ENCODE measurements at regions not wholly inside any gene's neighbourhood (a gene's known extent, or its start where the extent isn't known, plus 50 kb on each side); places are given as distances from the start of the nearest gene placed in this dataset.

- ATAC-seq (no peak), DNase-seq (no peak)
- H3K27me3 Mint-ChIP-seq, result no peaks in the 10 kb centered on the region
- H3K9me3 Mint-ChIP-seq (ENCODE audit: low read depth), result no peaks in the 10 kb centered on the region
- H3K4me1 Mint-ChIP-seq, result peaks cover 12% of the 10 kb centered on the region
- POLR2A ChIA-PET, result no interaction called here
- no peak overlapping the region for H3K27ac Mint-ChIP-seq
- CTCF ChIA-PET, result interaction anchor here (1.4 kb wide), 1 partner anchor 13 kb away, joined by 3 read pairs; no protein-coding TSS in a partner anchor
- intact Hi-C loops (cut with DNase I, micrococcal nuclease), result no loop called here
- peaks cover 3% of the 10 kb centered on the region for H3K36me3 Mint-ChIP-seq (ENCODE audit: low read depth)
- H3K4me3 Mint-ChIP-seq, result no peak overlapping the region
Observed at GRCh38 chr20:3326779-3327521, 80.5 kb downstream of the DNAAF9 start.

GRCh38 chr20:3325864-3326263 is 81.6 kb downstream of the DNAAF9 start:
- no peak overlapping the region for H3K4me3 Mint-ChIP-seq
- H3K27me3 Mint-ChIP-seq, result no peaks in the 10 kb centered on the region
- H3K9me3 Mint-ChIP-seq (ENCODE audit: low read depth), result no peaks in the 10 kb centered on the region
- H3K36me3 Mint-ChIP-seq (ENCODE audit: low read depth), result peaks cover 3% of the 10 kb centered on the region
- H3K27ac Mint-ChIP-seq, result no peak overlapping the region
- ATAC-seq, result no peak
- peaks cover 12% of the 10 kb centered on the region for H3K4me1 Mint-ChIP-seq
- intact Hi-C loops (cut with DNase I, micrococcal nuclease), result no loop called here
- POLR2A ChIA-PET, result no interaction called here
- CTCF ChIA-PET, result interaction anchor here (0.6 to 1.4 kb wide), 3 partner anchors 10 to 17 kb away, joined by 3 to 5 read pairs (median 4); no protein-coding TSS in a partner anchor
- DNase-seq, result no peak

- Mint-ChIP-seq H3K9me3 (ENCODE audit: low read depth) (no peaks in the 10 kb centered on the region), H3K27ac (no peak overlapping the region), H3K36me3 (ENCODE audit: low read depth) (no peaks in the 10 kb centered on the region), H3K4me3 (no peak overlapping the region), H3K27me3 (no peaks in the 10 kb centered on the region), H3K4me1 (peaks cover 4% of the 10 kb centered on the region)
- intact Hi-C loops (cut with DNase I, micrococcal nuclease), result no loop called here
- ChIA-PET POLR2A (no interaction called here), CTCF (interaction anchor here (0.6 to 1.9 kb wide), 2 partner anchors 11 to 275 kb away, joined by 3 to 6 read pairs; no protein-coding TSS in a partner anchor)
- ATAC-seq (no peak), DNase-seq (no peak)
Observed at GRCh38 chr20:3323398-3323797, 84.1 kb downstream of the DNAAF9 start.

- intact Hi-C loops (cut with DNase I, micrococcal nuclease), result loop anchor here in 1 of 2 experiments (5.0 kb wide), 1 partner anchor 46 kb away; no protein-coding TSS in a partner anchor
- Mint-ChIP-seq H3K4me3 (no peak overlapping the region), H3K4me1 (no peaks in the 10 kb centered on the region), H3K27ac (no peak overlapping the region), H3K27me3 (no peaks in the 10 kb centered on the region), H3K9me3 (ENCODE audit: low read depth) (no peaks in the 10 kb centered on the region), H3K36me3 (ENCODE audit: low read depth) (peaks cover 2% of the 10 kb centered on the region)
- ATAC-seq, result no peak
- CTCF ChIA-PET, result interaction anchor here (0.9 kb wide), 1 partner anchor 24 kb away, joined by 4 read pairs; no protein-coding TSS in a partner anchor
- POLR2A ChIA-PET, result no interaction called here
- no peak for DNase-seq
Observed at GRCh38 chr20:3318226-3318884, 79.4 kb upstream of the SLC4A11 start.

GRCh38 chr20:3316136-3316535 is 77.1 kb upstream of the SLC4A11 start:
- H3K36me3 Mint-ChIP-seq (ENCODE audit: low read depth), result peaks cover 2% of the 10 kb centered on the region
- POLR2A ChIA-PET, result interaction anchor here (0.6 kb wide), 1 partner anchor 403 kb away, joined by 8 read pairs; no protein-coding TSS in a partner anchor
- ATAC-seq (no peak), DNase-seq (no peak)
- CTCF ChIA-PET, result interaction anchor here (0.5 to 4.2 kb wide), 16 partner anchors 9 to 799 kb away, joined by 3 to 76 read pairs (median 4); partner anchors contain the start of gene SLC4A11
- no peaks in the 10 kb centered on the region for H3K4me1 Mint-ChIP-seq
- H3K4me3 Mint-ChIP-seq, result no peak overlapping the region
- intact Hi-C loops (cut with DNase I, micrococcal nuclease), result loop anchor here (1.0 to 5.0 kb wide), 5 partner anchors 44 to 262 kb away; no protein-coding TSS in a partner anchor
- no peaks in the 10 kb centered on the region for H3K27me3 Mint-ChIP-seq
- no peaks in the 10 kb centered on the region for H3K9me3 Mint-ChIP-seq (ENCODE audit: low read depth)
- no peak overlapping the region for H3K27ac Mint-ChIP-seq

- Mint-ChIP-seq H3K27ac (no peak overlapping the region), H3K4me3 (no peak overlapping the region), H3K4me1 (no peaks in the 10 kb centered on the region), H3K27me3 (no peaks in the 10 kb centered on the region), H3K9me3 (ENCODE audit: low read depth) (no peaks in the 10 kb centered on the region), H3K36me3 (ENCODE audit: low read depth) (peaks cover 2% of the 10 kb centered on the region)
- ChIA-PET CTCF (interaction anchor here (0.5 to 4.2 kb wide), 11 partner anchors 10 to 627 kb away, joined by 3 to 76 read pairs (median 5); no protein-coding TSS in a partner anchor), POLR2A (no interaction called here)
- no peak for DNase-seq
- intact Hi-C loops (cut with DNase I, micrococcal nuclease), result loop anchor here in 1 of 2 experiments (5.0 kb wide), 1 partner anchor 43 kb away; no protein-coding TSS in a partner anchor
- ATAC-seq, result no peak
Observed at GRCh38 chr20:3315136-3315535, 76.1 kb upstream of the SLC4A11 start.

GRCh38 chr20:3314391-3314790 is 75.4 kb upstream of the SLC4A11 start:
- H3K36me3 Mint-ChIP-seq (ENCODE audit: low read depth), result peaks cover 2% of the 10 kb centered on the region
- no peaks in the 10 kb centered on the region for H3K4me1 Mint-ChIP-seq
- DNase-seq, result no peak
- ATAC-seq, result no peak
- no peaks in the 10 kb centered on the region for H3K9me3 Mint-ChIP-seq (ENCODE audit: low read depth)
- CTCF ChIA-PET, result interaction anchor here (1.0 to 4.2 kb wide), 6 partner anchors 9 to 626 kb away, joined by 3 to 76 read pairs (median 4); no protein-coding TSS in a partner anchor
- H3K27ac Mint-ChIP-seq, result no peak overlapping the region
- POLR2A ChIA-PET, result no interaction called here
- H3K27me3 Mint-ChIP-seq, result no peaks in the 10 kb centered on the region
- H3K4me3 Mint-ChIP-seq, result no peak overlapping the region
- intact Hi-C loops (cut with DNase I, micrococcal nuclease), result no loop called here

- ATAC-seq, result no peak
- POLR2A ChIA-PET, result no interaction called here
- no peaks in the 10 kb centered on the region for H3K27me3 Mint-ChIP-seq
Observed at GRCh38 chr20:3313683-3314065, 74.7 kb upstream of the SLC4A11 start.

GRCh38 chr20:3312940-3313682 is 74.1 kb upstream of the SLC4A11 start:
- no peaks in the 10 kb centered on the region for H3K9me3 Mint-ChIP-seq (ENCODE audit: low read depth)
- no peak overlapping the region for H3K27ac Mint-ChIP-seq
- ChIA-PET POLR2A (no interaction called here), CTCF (interaction anchor here (0.6 to 4.2 kb wide), 3 partner anchors 8 to 93 kb away, joined by 3 to 76 read pairs (median 3); no protein-coding TSS in a partner anchor)
- intact Hi-C loops (cut with DNase I, micrococcal nuclease), result no loop called here
- no peak for ATAC-seq
- DNase-seq, result no peak
- no peaks in the 10 kb centered on the region for H3K4me1 Mint-ChIP-seq
- no peak overlapping the region for H3K4me3 Mint-ChIP-seq
- peaks cover 2% of the 10 kb centered on the region for H3K36me3 Mint-ChIP-seq (ENCODE audit: low read depth)
- no peaks in the 10 kb centered on the region for H3K27me3 Mint-ChIP-seq

More at GRCh38 chr20:3313683-3314065, 74.7 kb upstream of the SLC4A11 start:
- Mint-ChIP-seq H3K4me1 (no peaks in the 10 kb centered on the region), H3K27ac (no peak overlapping the region), H3K9me3 (ENCODE audit: low read depth) (no peaks in the 10 kb centered on the region), H3K36me3 (ENCODE audit: low read depth) (peaks cover 2% of the 10 kb centered on the region), H3K4me3 (no peak overlapping the region)
- intact Hi-C loops (cut with DNase I, micrococcal nuclease), result no loop called here
- CTCF ChIA-PET, result interaction anchor here (0.6 to 4.2 kb wide), 4 partner anchors 9 to 94 kb away, joined by 3 to 76 read pairs (median 3); no protein-coding TSS in a partner anchor
- no peak for DNase-seq

GRCh38 chr20:3311623-3312022 is 72.6 kb upstream of the SLC4A11 start:
- intact Hi-C loops (cut with DNase I, micrococcal nuclease), result no loop called here
- DNase-seq (no peak), ATAC-seq (no peak)
- POLR2A ChIA-PET, result no interaction called here
- Mint-ChIP-seq H3K4me1 (no peaks in the 10 kb centered on the region), H3K27ac (no peak overlapping the region), H3K27me3 (no peaks in the 10 kb centered on the region), H3K36me3 (ENCODE audit: low read depth) (peaks cover 2% of the 10 kb centered on the region), H3K4me3 (no peak overlapping the region), H3K9me3 (ENCODE audit: low read depth) (no peaks in the 10 kb centered on the region)
- CTCF ChIA-PET, result interaction anchor here (0.5 kb wide), 2 partner anchors 258 to 438 kb away, joined by 3 read pairs; no protein-coding TSS in a partner anchor

- H3K9me3 Mint-ChIP-seq (ENCODE audit: low read depth), result no peaks in the 10 kb centered on the region
Observed at GRCh38 chr20:3309226-3309625, 70.2 kb upstream of the SLC4A11 start.

More at GRCh38 chr20:3309226-3309625, 70.2 kb upstream of the SLC4A11 start:
- CTCF ChIA-PET, result interaction anchor here (0.7 kb wide), 1 partner anchor 17 kb away, joined by 4 read pairs; no protein-coding TSS in a partner anchor
- H3K4me1 Mint-ChIP-seq, result no peaks in the 10 kb centered on the region
- no peaks in the 10 kb centered on the region for H3K27me3 Mint-ChIP-seq
- H3K36me3 Mint-ChIP-seq (ENCODE audit: low read depth), result no peaks in the 10 kb centered on the region
- ATAC-seq, result no peak
- no peak for DNase-seq
- POLR2A ChIA-PET, result no interaction called here
- intact Hi-C loops (cut with DNase I, micrococcal nuclease), result no loop called here
- H3K4me3 Mint-ChIP-seq, result no peak overlapping the region
- no peak overlapping the region for H3K27ac Mint-ChIP-seq
